ENCODE measurements at regions not wholly inside any gene's neighbourhood (a gene's known extent, or its start where the extent isn't known, plus 50 kb on each side); places are given as distances from the start of the nearest gene placed in this dataset.

GRCh38 chrX:150205011-150205410 lies 158.1 kb upstream of the MAMLD1 start (continued):
- TF ChIP-seq NR2C2 (IDR thresholded peaks at IDR 0.05; ENCODE audit: borderline replicate concordance, control insufficient read depth, insufficient read length, low read depth): no peak
- no peak for TF ChIP-seq USF1 (IDR thresholded peaks at IDR 0.05; ENCODE audit: borderline replicate concordance, extremely low read length, insufficient read depth, low read depth, low read length)
- no peak for TF ChIP-seq MEF2B (IDR thresholded peaks at IDR 0.05; ENCODE audit: partially characterized antibody, poor library complexity, severe bottlenecking)
- TF ChIP-seq SUZ12 (IDR thresholded peaks at IDR 0.05; ENCODE audit: unreplicated experiment): no peak
- no peak for TF ChIP-seq CHD4 (IDR thresholded peaks at IDR 0.05)
- TF ChIP-seq RB1 (IDR thresholded peaks at IDR 0.05; ENCODE audit: borderline replicate concordance): no peak
- no peak for TF ChIP-seq CEBPB (IDR thresholded peaks at IDR 0.05; ENCODE audit: borderline replicate concordance in 1 of 2, low read depth in 2 of 2, low read length in 2 of 2)
- no peak for TF ChIP-seq NFXL1 (IDR thresholded peaks at IDR 0.05; ENCODE audit: borderline replicate concordance)
- no peak for TF ChIP-seq SREBF2 (IDR thresholded peaks at IDR 0.05; ENCODE audit: low read length)
- TF ChIP-seq ZNF217 (IDR thresholded peaks at IDR 0.05): no peak
- no peak for TF ChIP-seq CUX1 (IDR thresholded peaks at IDR 0.05; ENCODE audit: insufficient replicate concordance, low read depth, low read length)
